GM18507 (cell line): ENCODE measurements at regions not wholly inside any gene's neighbourhood (a gene's known extent, or its start where the extent isn't known, plus 50 kb on each side); places are given as distances from the start of the nearest gene placed in this dataset.
"Not testable (repeated sequence)": the region's sequence is repeated elsewhere in the genome, so short reads cannot be mapped to it uniquely, and the experiment has no call there.

Source experiments
- DNase-seq: peaks from one replicate; pipeline ENCODE4 v3.0.0; 2011; ENCODE audit warnings: low read depth; ENCODE audit not compliant: insufficient read length; ENCODE audit errors: extremely low spot score
- FAIRE-seq: peaks from 2 replicates; lab custom pipeline; 2011; peaks lifted over from hg19 to GRCh38; lab: Jason Lieb, UNC

DNA sequence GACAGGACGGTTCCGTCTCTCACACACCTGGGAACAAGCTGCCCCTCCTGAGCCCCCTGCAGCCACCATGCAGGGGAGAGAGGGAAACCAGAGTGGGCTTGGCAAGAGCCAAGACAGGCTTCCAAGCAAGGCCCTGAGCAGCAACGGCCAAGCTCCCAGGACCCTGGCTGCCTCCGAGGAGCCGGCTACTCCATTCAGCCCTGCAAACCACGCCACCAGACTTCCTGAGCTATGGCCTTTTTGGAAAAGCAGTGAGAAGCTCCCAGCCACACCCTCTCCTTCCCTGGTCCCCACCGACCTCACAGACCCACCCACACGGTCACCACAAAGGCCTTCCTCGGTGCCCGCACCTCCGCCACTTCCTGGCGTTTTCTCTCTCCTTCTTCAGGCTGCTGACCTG is 479.0 kb downstream of the BRD1 start:
- FAIRE-seq (no peak), DNase-seq (no peak)

DNA sequence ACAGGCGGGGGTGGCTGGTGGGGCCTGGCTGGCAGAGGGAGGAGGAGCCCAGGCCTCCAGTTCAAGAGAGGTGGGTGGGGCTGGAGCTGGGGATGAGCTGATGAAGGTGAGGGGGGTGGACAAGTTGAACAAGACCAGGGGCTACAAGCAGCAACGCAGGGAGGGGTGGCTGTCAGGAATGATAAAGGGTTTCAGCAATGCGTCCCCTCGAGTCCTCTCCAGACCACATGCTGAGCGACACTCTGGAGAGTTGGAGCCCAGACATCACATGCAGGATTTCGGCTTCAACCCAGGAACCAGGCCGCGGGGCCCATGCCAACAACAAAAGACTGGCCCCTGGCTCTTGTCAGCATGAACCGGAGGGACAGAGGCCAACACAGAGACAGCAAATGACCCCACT is 480.3 kb downstream of the BRD1 start:
- DNase-seq (no peak), FAIRE-seq (no peak)

DNA sequence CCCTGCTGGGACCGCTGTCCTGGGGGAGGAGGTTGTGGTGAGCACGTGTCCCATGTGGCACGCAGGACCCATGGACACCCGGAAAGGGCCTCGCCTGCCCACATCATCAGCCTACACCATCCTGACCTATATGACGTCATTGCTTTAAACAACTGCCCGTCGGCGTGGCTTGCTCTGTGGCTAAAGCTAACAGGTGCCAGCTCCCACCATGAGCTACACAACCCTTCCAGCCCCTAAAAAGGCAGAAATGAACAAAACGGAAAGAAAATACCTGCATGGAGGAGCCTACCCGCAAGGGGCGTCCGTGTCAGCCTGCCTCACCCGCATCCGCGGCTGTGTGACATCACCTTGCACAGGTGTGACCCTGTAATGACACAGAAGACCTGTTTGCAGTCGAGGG is 481.8 kb downstream of the BRD1 start:
- no peak for FAIRE-seq

DNA sequence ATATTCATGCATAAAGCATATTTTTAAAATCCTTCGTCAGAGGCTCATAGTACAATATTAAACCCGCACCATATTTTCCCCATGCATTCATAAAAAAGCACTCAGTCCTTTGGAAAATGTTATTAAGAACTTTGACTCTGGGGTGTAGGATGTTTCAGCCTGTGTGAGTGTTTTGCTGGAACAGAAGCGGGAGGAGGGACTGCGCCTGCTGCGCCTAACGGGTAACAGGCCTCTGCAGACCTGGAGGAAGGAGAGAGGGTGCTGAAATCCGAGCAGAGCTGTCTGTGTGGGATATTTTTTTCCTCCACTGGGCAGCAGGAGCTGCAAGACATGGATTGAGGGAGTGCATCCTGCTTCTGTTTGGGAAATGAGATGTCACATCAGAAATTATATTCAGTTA is 483.0 kb downstream of the BRD1 start:
- FAIRE-seq, result no peak
- no peak for DNase-seq

More for the DNA sequence above, 481.8 kb downstream of the BRD1 start:
- no peak for DNase-seq

DNA sequence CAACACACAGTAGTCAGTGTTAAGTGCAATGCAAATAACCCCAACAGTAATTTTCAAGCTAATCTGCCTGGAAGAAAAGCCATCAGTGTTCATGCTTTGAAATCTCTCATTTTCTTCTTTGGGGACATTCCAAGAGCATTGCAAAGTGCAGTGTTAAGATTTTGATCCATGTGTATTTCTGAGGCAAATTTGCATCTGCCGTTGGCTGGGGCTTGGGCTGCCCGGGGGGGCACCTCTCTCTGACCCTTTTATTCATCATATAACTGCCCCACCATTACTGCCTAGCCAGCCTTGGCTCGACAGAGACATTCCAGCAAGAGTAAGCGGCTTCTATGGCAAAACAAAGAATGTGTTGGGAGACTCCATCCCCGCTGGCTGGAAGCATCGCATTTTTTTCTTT is 483.5 kb downstream of the BRD1 start:
- no peak for DNase-seq
- FAIRE-seq, result no peak

DNA sequence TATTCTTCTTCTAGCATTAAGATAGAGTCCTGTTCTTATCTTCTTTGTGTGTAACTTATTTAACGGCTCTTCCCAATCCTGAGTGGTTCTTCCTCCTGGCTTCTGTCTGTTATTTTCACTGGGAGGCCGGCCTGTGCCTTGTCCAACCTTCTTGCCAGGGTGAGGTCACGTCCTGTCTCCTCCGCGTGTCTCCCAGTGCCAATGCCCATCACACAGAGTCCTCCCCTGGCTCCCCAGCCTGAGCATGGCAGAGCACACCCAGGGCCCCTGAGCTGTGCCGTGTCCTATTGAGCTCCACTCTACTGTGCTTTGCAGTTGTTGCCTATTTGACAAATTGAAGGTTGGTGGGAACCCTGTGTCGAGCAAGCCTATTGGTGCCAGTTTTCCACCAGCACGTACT is 487.3 kb downstream of the BRD1 start:
- no peak for DNase-seq
- no peak for FAIRE-seq

DNA sequence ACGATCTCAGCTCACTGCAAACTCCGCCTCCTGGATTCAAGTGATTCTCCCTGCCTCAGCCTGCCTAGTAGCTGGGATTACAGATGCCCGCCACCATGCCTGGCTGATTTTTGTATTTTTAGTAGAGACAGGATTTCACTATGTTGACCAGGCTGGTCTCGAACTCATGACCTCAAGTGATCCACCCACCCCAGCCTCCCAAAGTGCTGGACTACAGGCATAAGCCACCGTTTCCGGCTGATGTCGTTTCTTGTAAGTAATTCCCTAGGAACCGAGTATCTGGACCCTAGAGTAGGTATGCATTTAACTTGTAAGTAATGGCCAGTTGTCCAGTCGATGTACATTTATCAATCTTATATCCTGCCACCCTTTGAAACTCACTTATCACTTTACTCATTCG is 491.2 kb downstream of the BRD1 start:
- FAIRE-seq, DNase-seq: not testable (repeated sequence)

DNA sequence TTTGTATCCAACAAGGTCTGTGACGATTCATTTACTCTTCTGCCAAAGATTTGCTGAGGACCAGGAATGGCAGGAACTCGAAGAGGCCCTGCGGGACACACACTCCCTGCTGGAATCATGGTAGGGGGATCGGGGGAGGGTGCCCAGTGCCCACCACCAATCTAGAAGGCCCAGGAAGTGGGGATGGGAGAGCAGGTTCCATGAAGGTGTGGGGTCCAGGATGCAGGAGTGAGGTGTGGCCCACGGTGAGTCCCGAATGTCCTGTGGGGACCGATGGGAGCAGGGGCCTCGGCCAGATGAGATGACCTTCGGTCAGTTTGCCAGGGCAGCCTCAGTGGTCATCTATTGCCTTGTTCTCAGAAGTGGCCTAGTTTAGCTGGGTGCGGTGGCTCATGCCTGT is 492.7 kb downstream of the BRD1 start:
- FAIRE-seq, result no peak
- no peak for DNase-seq

DNA sequence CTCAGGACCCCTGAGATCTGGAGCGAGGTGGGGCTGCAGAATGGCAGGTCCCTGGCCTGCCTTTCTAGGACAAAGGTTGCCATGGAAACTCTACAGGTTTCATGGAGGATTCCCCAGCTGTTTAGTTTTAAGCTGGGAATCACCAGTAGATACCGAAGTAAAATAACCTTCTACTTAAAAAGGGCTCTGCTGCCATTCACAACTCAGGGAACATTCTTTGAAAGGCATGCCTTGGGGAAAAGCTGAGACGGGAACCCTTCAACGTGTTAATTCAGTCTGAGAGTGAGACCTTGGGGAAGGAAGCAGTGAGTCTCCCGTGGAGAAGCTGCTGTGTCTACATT is 493.3 kb downstream of the BRD1 start:
- no peak for FAIRE-seq
- DNase-seq, result no peak

DNA sequence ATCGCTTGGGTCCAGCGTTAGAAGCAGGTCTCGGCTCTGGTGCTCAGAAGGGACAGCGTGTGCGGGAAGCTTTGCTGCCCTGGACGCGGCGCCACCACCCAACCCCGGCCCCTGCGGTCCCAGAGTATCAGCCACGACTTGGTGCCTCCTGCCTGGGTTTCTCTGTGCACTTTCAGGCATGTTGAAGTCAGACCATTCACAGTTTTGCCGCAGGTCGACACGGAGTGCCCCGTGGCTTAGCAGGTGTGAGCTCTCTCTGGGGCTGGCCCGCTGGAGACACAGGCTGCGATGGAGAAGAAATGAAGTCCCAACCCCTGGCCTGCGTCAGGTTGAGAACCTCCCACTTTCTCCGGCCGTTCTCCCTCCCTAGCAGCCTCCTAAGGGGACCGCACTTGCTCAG is 494.5 kb downstream of the BRD1 start:
- no peak for FAIRE-seq
- DNase-seq, result no peak

DNA sequence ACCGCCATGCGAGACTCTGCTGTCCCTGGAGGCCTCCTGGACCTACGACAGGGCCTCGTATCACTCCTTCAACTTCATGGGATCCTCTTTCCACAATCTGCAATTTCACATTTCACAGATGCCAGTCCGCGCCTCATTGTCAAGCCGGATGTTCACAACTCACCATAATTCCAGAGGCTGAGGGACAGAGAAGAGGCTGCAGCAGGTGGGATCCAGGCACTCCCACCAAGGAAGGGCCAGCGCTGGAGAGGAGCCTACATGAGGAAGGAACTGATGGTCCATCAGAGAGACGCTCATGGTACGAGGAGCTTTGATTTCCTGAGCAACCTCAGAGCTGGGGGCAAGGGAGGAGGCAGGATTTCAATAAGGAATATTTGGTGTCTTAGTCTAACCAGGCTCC is 495.0 kb downstream of the BRD1 start:
- FAIRE-seq (no peak), DNase-seq (no peak)

DNA sequence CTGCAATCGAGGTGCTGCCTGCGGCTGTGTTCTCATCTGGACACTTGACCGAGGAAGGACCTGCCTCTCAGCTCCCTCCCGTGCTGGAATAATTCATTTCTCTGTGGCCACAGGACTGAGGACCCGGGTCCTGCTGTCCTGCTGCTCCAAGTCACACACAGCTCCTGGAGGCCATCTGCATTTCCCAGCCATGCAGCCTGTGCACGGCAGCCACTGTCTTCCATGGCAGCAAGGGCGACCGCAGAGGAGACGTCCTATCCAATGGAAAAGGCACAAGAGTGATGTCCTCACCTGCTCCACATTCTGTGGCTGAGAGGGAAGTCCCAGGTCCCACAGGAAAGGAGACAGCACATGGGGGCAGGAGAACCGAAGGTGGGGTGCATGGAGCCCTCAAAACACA is 495.8 kb downstream of the BRD1 start:
- DNase-seq, result no peak
- no peak for FAIRE-seq

DNA sequence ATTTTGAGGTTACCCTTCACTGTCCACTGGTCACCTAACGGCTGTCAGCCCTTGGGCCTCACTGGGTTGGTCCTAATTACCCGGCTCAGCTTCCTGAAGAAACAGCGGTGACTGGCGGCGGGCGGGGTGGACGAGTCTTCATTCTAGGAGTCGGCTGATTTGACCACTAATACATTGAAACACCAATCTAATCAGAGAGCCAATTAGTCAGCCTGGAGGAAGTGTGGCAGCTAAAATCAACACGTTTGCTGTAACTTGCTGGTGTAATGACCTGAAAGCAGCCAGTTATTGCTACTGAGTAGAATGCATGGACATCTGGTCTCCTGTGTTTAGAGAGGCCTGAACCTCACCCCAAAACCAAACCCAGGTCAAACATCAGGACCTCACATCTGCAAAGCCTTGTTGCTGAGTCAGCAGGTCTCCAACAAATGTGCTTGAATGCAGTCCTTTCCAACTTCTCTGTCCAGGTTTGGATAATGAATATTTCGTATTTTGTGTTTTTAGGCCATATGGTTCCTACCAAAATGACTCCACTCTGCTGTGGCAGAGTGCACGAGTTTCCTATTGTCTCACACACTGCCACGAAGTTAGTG is 496.4 kb downstream of the BRD1 start:
- FAIRE-seq (no peak), DNase-seq (no peak)

DNA sequence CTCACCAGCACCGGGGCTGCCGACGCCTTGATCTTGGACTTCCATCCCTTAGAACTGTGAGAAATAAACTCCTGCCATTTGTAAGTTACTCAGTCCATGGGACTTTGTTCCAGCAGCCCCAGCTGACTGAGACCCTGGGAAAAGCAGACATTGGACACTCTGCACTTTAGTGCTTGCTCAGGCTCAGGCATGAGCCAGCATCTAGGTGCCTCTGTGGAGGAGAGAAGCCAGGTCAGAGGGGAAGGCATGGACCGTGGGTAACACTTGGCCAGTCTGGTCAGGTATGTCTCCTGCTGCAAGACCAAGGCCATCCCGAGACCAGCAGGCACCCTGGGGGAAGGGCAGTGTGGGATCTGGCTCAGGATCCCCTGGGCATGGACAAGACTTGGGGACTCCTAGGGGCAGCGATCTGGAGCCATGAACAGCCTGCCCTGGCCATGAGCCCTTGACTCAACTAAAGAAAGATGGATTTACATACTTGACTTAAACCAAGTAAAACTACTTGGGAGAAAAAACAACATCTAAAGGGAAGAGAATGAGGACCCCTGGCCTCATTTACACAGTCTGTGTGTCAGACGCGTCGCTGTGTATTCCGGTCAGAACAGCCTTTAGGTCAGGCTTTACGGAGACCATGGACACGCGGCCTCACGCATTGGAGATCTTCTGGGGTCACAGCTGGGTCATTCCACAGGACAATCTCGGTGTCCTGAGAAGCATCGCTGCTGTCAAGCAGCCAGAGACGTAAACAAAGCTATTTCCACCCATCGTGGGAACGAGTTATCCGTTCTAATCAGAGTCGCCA is 497.1 kb downstream of the BRD1 start:
- FAIRE-seq (no peak), DNase-seq (no peak)

DNA sequence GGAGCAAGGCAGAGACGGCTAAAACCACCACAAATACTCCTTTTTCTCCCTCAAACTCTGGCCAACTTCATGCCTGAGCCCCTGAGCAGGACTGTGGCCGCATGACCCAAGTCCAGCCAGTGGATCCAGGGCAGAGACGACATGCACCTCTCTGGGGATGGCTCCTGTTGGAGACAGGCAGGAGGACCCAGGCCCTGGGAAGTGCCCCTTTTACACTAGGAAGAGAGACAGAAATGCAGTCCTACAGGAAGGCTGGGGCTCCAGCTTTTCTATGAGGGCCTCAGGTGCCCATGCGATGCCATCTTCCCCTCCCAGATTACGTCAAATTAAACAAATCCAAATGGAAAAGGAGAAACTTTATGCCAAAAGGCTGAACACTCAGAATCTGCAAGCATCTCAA is 498.0 kb downstream of the BRD1 start:
- FAIRE-seq (no peak), DNase-seq (no peak)

DNA sequence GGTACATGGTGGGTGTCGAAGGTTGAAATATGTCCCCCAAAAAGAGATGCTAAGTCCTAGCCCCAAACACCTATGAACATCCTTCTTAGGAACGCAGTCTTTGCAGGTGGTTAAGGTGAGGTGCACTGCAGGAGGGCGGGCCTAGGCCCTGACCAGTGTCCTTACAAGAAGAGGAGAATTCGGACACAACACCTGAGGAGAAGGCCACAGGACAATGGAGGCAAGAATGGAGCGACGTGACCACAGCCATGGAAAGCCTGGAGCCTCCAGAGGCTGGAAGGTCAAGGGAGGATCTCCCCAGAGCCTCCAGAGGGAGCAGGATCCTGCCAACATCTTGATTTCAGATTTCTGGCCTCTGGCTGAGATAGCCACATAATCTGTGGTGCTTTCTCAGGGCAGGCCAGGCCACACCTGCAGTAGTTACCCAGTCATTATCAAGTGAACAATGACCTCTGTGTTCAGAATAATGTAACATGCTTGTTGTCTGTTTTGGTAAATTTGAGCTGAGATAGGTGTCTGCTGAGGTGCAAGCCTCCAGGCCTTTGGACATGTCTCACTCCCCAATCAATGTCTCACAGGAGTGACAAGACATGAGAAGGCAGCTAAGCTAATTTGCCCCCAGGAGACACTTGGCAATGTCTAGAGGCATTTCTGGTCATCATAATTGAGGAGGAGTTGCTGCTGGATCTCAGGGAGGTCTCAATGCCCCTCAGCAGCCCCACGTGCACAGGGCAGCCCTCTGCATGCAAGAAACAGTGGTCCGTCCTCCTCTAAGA is 498.9 kb downstream of the BRD1 start:
- no peak for FAIRE-seq
- DNase-seq, result no peak

DNA sequence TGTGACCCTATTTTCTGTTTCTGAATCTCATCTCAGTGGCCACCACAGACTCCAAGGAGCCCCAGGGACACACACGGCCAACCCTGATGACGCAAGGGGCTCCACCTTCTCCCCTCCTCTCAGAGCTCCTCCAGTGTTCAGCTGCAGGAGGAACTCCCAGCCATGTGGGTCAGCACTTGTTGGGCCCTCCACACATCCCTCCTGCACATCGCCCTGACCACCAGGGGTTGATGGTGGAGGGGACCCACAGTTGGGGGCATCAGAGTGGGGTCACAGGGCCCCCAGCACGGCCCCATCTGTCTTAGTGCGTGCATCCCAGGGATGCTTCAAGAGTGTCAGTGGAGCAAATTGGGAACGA is 499.6 kb downstream of the BRD1 start:
- FAIRE-seq (no peak), DNase-seq (no peak)

DNA sequence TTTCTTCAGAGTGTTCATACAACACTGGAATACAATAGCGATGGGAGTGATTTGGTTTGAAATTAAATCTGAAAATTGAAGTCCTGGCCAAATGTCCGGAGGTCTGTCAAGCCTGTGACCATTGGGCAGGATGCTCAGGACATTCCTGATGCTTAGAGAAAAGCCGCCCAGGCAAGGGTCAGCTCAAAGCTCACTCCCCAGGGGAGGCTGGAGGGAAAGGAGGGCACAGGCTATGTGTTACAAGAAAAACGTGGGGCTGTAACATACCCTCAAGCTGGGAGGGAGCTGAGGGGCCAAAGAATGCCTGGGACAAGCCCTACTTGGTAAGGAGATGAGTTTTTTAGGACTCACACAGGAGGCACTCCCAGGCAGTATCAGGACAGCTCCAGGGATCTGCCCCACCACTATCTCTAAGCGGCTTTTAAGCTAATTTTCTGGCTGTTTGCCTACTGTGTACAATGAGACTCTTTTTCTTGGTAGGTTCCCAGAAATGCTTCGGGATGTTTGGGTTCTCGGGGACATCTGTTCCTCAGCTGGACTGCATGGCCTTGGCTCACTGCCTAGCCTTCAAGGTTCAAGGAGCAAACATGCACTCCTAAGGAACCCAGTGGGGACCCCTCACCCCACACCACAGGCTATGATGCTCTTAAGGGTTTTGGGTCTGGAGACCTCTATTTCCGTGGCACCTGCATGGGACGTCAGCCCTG is 500.1 kb downstream of the BRD1 start:
- DNase-seq, result no peak
- no peak for FAIRE-seq

DNA sequence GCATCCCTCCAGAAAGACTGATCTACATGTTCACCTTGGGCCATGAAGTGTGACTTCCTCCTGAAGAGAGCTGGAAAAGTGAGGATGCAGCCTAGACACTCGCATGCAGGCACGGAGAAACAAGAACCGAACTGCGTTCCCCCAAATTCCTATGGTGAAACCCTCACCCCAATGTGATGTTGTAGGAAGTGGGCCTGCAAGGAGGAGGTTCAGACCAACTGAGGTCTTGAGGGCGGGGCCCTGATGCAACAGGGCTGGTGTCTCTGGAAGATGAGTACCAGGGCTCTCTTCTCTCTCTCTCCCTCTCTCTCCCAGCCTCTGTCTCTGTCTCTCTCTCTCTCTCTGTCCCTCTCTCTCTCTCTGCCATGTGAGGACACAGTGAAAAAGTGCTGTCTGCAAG is 501.1 kb downstream of the BRD1 start:
- DNase-seq (no peak), FAIRE-seq (no peak)
